Ovary (tissue), 3 donors: ENCODE measurements at regions not wholly inside any gene's neighbourhood (a gene's known extent, or its start where the extent isn't known, plus 50 kb on each side); places are given as distances from the start of the nearest gene placed in this dataset.

Experiments
- POLR2A ChIP-seq: fragments of 450-650 bp; IDR thresholded peaks from one replicate; pipeline ENCODE4 v1.6.1; 2017; ENCODE audit warnings: antibody characterized with exemption, mild to moderate bottlenecking, moderate library complexity
- TF ChIP-seq, protein P1 (sequence below), 3 donors: fragments of 450-650 bp in 2 of 3; fragments of 200-600 bp in 1 of 3; IDR thresholded peaks; one replicate each; pipeline versions ENCODE4 v1.5.1 to v1.8.0; 2016 to 2022; ENCODE audit warnings: antibody characterized with exemption in 3 of 3, mild to moderate bottlenecking in 1 of 3
- donor health status: DM: no; HTN: no; CAD: no.

DNA sequence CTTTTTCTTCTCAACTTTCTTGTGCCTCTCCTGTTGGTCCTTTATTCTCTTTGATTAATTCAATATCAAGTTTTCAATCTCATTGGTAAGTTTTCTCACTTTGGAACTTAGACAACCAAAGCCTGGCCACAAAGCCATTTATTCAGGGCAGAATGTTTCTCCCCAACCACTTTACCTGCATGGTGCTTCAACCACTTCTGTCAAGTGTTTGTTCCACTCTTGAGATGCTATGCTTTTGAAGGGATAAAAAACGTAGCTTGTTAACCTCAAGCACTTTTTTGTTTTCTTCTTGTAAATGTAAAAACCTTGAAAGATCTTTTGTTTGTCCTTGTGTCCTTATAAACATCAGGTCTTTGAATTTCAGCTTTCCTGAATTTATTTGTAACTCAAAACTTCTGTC, 966.7 kb downstream of the MAT2B start:
- TF ChIP-seq, protein P1, sequence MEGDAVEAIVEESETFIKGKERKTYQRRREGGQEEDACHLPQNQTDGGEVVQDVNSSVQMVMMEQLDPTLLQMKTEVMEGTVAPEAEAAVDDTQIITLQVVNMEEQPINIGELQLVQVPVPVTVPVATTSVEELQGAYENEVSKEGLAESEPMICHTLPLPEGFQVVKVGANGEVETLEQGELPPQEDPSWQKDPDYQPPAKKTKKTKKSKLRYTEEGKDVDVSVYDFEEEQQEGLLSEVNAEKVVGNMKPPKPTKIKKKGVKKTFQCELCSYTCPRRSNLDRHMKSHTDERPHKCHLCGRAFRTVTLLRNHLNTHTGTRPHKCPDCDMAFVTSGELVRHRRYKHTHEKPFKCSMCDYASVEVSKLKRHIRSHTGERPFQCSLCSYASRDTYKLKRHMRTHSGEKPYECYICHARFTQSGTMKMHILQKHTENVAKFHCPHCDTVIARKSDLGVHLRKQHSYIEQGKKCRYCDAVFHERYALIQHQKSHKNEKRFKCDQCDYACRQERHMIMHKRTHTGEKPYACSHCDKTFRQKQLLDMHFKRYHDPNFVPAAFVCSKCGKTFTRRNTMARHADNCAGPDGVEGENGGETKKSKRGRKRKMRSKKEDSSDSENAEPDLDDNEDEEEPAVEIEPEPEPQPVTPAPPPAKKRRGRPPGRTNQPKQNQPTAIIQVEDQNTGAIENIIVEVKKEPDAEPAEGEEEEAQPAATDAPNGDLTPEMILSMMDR (IDR thresholded peaks at IDR 0.05), result no peak
- no peak for TF ChIP-seq POLR2A
